HG03135 (cell line): ENCODE measurements at regions not wholly inside any gene's neighbourhood (a gene's known extent, or its start where the extent isn't known, plus 50 kb on each side); places are given as distances from the start of the nearest gene placed in this dataset.

Experiments used
- ATAC-seq: cut with Tn5 transposase; IDR thresholded peaks from one replicate; pipeline ENCODE4 v1.9.1; 2021; ENCODE audit warnings: mild to moderate bottlenecking, moderate library complexity; ENCODE audit not compliant: unreplicated experiment

DNA sequence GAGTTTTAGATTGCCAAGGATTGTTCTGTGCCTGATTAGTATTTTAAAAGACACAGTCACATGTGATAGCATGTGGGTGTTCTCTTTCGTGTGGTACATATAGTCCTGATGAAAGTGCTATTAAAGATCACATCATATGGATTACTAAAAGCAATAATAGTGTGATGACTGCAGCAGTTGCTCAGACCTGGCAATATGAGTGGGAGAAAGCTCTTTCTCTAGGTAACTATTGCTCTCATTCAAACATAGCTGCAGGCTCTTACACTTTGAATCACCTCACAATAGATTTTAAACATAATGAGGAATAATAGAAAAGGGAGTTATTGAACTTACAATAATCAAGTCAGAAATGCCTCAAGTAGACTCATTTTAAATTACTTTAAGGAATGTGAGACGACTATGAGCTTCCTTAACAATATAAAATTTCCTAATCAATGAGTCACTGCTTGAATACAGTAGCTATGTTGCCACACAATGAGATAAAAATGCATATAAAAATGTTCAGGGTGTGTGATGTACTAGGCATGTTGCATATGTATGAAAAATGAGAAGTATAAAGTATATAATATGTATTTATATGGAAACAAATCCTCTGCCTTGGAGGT, 452.1 kb downstream of the TMX3 start:
- ATAC-seq = no peak

DNA sequence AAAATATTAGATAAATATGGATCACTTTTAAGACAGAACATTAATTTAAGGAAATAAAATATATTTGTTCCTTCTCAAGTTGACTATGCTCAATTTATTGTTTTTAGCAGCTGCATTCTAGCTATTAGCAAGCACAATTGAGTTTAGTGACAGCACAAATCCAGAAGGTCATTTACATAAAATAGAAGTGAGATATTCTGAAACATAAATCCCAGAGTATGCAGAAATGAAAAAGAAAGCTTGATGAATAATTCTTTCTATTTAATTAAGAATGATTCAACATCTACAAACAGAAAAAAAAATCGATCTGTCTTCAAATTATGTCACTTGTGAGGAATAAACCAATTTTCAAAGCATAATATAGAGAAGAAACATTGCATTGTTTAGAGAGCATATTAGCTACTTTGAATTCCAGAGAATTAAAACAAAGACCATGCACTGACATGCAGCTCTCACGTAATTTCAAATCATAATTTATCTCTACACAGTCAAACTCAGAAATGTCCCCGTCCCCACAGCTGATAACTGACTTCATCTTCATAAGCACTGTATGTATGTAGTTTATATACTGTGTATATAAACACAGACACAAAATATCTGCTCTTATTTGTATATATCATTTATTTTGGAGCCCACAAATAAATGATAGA, 458.4 kb downstream of the TMX3 start:
- no peak for ATAC-seq

DNA sequence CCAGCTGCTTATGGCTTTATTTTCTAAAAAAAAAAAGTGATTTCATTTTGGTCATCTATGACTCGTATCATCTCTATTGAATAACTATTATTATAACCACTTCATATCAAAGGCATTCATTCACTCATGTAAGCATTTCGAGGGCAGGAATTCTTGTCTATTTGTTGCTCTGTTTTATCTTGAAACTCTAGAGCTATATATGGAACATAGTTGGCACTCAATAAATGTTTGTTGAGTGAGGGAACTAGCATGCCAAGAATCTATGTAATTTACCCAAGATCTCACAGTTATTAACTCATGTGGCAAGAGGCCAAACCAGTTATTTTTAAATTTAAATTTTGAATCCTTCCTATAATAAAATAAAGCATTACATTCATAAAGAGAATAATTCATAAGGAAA, 470.1 kb downstream of the TMX3 start:
- no peak for ATAC-seq

GRCh38 chr18:68241881-68242280, 473.0 kb downstream of the TMX3 start:
- ATAC-seq = no peak

- no peak for ATAC-seq
Measured at GRCh38 chr18:68234676-68235075, 480.2 kb downstream of the TMX3 start.

DNA sequence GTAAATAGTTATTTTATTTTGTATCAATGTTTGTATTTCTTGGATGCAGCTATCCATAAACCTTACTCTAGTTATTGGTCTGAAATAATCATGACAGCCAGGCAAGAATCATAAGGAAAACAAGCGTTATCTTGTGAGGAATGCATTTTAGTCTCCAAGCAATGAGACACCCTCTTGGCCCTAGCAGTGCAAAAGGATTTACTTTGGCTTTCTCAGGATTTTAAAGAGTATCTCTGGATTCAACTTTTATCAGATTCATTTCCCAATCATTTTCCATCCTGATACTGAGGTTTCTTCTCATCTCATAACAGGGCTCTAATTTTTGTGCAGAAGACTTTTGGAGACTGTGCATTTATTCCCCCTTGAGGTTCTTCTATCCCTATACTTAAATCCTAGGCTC, 480.8 kb downstream of the TMX3 start:
- ATAC-seq = no peak

GRCh38 chr18:68233018-68233417, 481.9 kb downstream of the TMX3 start:
- no peak for ATAC-seq

DNA sequence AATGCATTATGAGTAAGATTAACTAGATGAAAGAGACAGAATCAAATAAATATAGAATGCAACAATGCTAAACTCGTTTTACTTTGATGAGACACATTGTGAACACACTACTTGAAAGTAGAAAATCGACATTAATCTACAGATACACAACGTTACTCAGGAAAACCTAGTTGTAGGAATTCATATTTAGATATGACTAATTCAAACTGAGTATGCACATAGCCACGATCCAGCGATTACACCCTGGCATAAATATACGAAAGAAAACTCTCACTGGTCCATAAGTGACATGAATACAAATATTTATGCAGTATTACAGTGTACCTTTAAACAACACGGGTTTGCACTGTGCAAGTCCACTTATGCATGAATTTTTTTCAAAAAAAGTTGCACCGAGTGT, 485.6 kb downstream of the TMX3 start:
- no peak for ATAC-seq

DNA sequence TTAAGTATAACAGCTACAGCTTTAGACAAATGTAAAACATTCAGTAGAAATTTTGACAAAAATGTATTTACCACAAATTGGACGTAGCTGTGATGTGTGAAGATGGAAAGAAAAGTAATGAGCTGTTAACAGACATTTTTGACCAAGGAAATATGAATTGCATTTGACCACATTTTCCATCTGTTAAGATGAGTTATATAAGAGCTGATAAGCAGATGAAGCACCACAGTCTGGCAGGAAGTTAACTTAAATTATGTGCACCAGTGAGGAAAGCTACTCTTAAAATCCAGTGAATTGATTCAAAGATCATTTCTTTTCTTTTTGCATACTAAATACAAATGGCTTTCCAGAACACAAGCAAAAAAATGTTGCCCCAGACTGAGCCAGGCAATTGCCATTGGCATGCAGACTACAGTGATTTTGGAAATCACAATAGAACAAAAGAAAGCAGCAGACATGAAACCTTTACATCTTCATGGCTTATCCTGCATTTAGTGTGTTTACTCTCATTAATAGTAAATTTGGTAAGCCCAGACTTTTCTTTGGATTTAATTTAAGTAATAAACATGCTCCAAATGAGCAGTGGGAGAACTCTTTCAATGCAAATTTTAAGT, 493.7 kb downstream of the TMX3 start:
- no peak for ATAC-seq

- no peak for ATAC-seq
Measured at GRCh38 chr18:68220458-68220857, 494.4 kb downstream of the TMX3 start.

GRCh38 chr18:68219872-68220271, 495.0 kb downstream of the TMX3 start:
- ATAC-seq = no peak

DNA sequence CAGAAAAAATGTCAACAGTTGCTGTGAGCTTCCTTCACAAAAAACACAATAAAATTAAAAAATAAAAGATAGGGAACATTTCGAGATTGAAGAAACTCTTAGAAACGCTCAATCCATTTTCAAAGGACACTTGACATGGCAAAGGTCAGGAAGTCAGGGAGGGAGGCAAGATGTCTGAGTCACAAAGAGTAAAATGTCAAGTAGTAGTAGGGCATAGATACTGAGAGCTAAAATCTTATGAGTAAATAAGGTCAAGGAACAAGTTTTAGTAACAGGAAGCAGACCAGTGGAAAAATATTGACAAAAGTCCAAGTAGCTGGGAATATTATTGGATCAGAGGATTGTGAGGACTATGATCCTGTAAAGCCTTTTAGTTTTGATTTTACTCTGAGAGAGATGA, 495.6 kb downstream of the TMX3 start:
- no peak for ATAC-seq

- ATAC-seq = no peak
Measured at GRCh38 chr18:68215931-68216330, 499.0 kb downstream of the TMX3 start.

DNA sequence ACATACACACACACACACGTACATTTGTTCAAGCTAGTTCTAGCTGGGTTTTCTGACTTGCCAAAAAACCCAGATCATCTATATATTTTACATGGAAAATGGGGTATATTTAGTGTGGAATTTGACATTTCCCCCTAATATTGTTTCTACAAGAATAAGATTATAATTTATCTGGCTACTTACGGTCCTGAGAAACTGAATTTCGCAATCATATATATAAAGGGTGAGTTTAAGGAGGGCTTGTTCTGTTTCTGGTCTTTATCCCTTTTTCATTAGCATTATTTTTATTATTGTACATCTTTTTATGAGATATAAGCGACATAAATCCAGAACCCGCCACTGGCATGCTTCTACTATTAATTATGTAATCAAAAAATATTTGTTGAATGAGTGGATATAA, 528.9 kb downstream of the TMX3 start:
- no peak for ATAC-seq

DNA sequence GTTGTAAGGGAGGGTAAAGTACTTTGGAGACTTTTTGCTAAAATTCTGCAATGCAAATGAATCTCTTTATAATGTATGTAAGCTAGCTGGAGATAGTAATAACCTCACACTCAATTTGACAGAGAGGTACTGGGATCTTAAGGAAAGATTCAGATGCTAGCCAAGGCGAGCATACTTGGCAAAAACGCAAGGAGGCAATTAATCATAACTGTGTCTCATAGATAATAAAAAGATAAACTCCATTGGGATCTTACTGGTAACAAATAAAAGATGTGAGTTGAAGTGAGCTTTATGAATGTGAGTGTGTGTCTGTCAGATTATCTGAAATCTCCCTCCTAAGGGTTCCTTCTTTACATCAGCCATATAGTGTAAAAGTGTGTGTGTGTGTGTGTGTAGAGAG, 533.0 kb downstream of the TMX3 start:
- no peak for ATAC-seq

DNA sequence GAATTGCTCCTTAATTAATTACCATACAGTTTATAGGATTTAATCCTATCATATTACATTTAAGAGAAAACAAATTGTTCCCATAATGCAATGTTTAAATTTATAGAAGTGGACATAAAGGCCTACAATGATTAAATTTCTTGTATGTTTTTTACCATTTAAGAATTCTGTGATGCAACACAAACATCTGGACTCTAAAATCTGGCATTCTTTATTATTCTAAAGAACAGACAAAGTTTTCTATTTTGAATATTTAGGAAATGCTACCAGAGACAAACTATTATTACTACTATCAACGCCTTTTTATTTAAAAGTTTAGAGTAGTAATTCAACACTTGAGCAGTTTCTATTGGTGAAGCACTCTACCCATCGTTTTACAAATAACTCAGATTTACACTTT, 535.1 kb downstream of the TMX3 start:
- ATAC-seq = no peak

DNA sequence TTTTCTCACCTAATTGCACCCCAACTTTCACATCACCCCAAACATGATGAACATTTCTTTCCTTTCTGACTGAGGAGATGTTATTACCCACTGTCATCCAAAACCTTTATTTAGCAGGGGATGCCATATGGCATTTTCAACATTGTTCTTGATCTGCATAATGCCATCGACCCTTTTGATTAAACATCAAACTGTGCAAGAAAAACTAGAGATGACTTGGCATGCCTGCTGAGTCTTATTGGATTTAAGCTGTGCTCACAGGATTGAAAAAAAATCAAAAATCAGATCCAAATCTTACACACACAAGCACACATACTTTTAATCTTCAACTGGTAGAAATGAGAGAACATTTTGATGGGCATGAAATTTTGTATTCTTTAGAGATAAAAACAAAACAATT, 536.0 kb downstream of the TMX3 start:
- ATAC-seq = no peak

- no peak for ATAC-seq
Measured at GRCh38 chr18:68177807-68178702, 536.9 kb downstream of the TMX3 start.

- no peak for ATAC-seq
Measured at GRCh38 chr18:68176901-68177300, 538.0 kb downstream of the TMX3 start.

- ATAC-seq = no peak
Measured at GRCh38 chr18:68172842-68173549, 541.9 kb downstream of the TMX3 start.

DNA sequence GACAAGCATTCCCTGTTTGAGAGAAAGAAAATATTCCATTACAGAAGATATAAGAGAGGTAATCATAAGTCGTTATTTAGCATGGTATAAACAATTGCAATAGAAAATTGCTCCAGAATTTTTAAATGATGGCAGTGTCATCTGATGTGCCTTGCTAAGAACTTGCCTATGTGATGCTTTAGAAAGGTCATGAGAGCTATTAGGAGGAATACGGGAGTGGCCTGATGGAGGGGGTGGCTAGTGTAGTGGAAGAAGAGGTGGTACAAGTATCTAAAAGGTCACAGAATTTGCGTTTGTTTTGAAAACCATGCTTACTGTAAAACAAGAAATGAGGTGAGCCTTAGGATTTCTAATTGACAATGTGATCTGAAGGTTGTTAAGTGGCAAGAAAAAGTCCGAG, 550.0 kb downstream of the TMX3 start:
- ATAC-seq = no peak
